ENCODE measurements at regions not wholly inside any gene's neighbourhood (a gene's known extent, or its start where the extent isn't known, plus 50 kb on each side); places are given as distances from the start of the nearest gene placed in this dataset.

- POLR2A ChIA-PET: no interaction called here
These were observed 124.4 kb upstream of the ZNF804B start for GRCh38 chr7:88635149-88635548.

GRCh38 chr7:88629559-88629958 lies 129.9 kb upstream of the ZNF804B start:
- Histone ChIP-seq H3K4me1 (ENCODE audit: control insufficient read depth, insufficient read depth, low read length) (no peaks in the 10 kb centered on the region), H3K27ac (ENCODE audit: extremely low read depth, low read depth, low read length) (no peak overlapping the region), H3K9me3 (ENCODE audit: control insufficient read depth, insufficient read depth, low read depth, low read length) (no peaks in the 10 kb centered on the region), H3K4me3 (ENCODE audit: low read depth, low read length) (no peak overlapping the region), H3K36me3 (ENCODE audit: control insufficient read depth in 2 of 2, insufficient read depth in 1 of 2, low read length in 2 of 2) (no peaks in the 10 kb centered on the region)
- ChIA-PET POLR2A (no interaction called here), CTCF (no interaction called here)
- no peak for TF ChIP-seq ZNF423 (tag by site-specific recombination; IDR thresholded peaks at IDR 0.05)
- no peak for TF ChIP-seq ZNF571 (tag by site-specific recombination; IDR thresholded peaks at IDR 0.05)
- TF ChIP-seq SP2 (tag by site-specific recombination; IDR thresholded peaks at IDR 0.05): no peak
- no peak for TF ChIP-seq ZNF544 (tag by site-specific recombination; IDR thresholded peaks at IDR 0.05)
- no peak for TF ChIP-seq BCL11B (tag by site-specific recombination; IDR thresholded peaks at IDR 0.05; ENCODE audit: low read depth)
- no peak for TF ChIP-seq ZNF202 (tag by site-specific recombination; IDR thresholded peaks at IDR 0.05; ENCODE audit: borderline replicate concordance)
- no peak for TF ChIP-seq ZNF16 (tag by site-specific recombination; IDR thresholded peaks at IDR 0.05; ENCODE audit: low read depth)
- TF ChIP-seq ZNF791 (tag by site-specific recombination; IDR thresholded peaks at IDR 0.05): no peak
- TF ChIP-seq ZEB2 (tag by site-specific recombination; IDR thresholded peaks at IDR 0.05): no peak
- TF ChIP-seq, protein P1, sequence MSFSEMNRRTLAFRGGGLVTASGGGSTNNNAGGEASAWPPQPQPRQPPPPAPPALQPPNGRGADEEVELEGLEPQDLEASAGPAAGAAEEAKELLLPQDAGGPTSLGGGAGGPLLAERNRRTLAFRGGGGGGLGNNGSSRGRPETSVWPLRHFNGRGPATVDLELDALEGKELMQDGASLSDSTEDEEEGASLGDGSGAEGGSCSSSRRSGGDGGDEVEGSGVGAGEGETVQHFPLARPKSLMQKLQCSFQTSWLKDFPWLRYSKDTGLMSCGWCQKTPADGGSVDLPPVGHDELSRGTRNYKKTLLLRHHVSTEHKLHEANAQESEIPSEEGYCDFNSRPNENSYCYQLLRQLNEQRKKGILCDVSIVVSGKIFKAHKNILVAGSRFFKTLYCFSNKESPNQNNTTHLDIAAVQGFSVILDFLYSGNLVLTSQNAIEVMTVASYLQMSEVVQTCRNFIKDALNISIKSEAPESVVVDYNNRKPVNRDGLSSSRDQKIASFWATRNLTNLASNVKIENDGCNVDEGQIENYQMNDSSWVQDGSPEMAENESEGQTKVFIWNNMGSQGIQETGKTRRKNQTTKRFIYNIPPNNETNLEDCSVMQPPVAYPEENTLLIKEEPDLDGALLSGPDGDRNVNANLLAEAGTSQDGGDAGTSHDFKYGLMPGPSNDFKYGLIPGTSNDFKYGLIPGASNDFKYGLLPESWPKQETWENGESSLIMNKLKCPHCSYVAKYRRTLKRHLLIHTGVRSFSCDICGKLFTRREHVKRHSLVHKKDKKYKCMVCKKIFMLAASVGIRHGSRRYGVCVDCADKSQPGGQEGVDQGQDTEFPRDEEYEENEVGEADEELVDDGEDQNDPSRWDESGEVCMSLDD (tag by site-specific recombination; IDR thresholded peaks at IDR 0.05): no peak

More at GRCh38 chr7:88635149-88635548, 124.4 kb upstream of the ZNF804B start:
- TF ChIP-seq SCRT1 (tag by site-specific recombination; IDR thresholded peaks at IDR 0.05; ENCODE audit: borderline replicate concordance) (no peak), ZNF600 (tag by site-specific recombination; IDR thresholded peaks at IDR 0.05) (no peak), YY2 (tag by site-specific recombination; IDR thresholded peaks at IDR 0.05) (no peak), ZSCAN18 (tag by site-specific recombination; IDR thresholded peaks at IDR 0.05) (no peak), ZNF423 (tag by site-specific recombination; IDR thresholded peaks at IDR 0.05) (no peak), ZNF658 (tag by site-specific recombination; IDR thresholded peaks at IDR 0.05) (no peak), ZNF449 (tag by site-specific recombination; IDR thresholded peaks at IDR 0.05) (no peak), OVOL3 (tag by site-specific recombination; IDR thresholded peaks at IDR 0.05) (no peak), ZSCAN30 (tag by site-specific recombination; IDR thresholded peaks at IDR 0.05) (no peak), KLF10 (tag by site-specific recombination; IDR thresholded peaks at IDR 0.05) (no peak), ZEB2 (tag by site-specific recombination; IDR thresholded peaks at IDR 0.05) (no peak), ZNF157 (tag by site-specific recombination; IDR thresholded peaks at IDR 0.05) (no peak), ZNF155 (tag by site-specific recombination; IDR thresholded peaks at IDR 0.05) (no peak), ZNF561 (tag by site-specific recombination; IDR thresholded peaks at IDR 0.05; ENCODE audit: borderline replicate concordance) (no peak), ZNF555 (tag by site-specific recombination; conservative IDR thresholded peaks at IDR 0.05) (no peak), ZNF354C (tag by site-specific recombination; IDR thresholded peaks at IDR 0.05; ENCODE audit: borderline replicate concordance, low read depth) (no peak), ZNF366 (tag by site-specific recombination; conservative IDR thresholded peaks at IDR 0.05) (no peak), ZNF280D (tag by site-specific recombination; IDR thresholded peaks at IDR 0.05) (no peak)
- TF ChIP-seq, protein P2, sequence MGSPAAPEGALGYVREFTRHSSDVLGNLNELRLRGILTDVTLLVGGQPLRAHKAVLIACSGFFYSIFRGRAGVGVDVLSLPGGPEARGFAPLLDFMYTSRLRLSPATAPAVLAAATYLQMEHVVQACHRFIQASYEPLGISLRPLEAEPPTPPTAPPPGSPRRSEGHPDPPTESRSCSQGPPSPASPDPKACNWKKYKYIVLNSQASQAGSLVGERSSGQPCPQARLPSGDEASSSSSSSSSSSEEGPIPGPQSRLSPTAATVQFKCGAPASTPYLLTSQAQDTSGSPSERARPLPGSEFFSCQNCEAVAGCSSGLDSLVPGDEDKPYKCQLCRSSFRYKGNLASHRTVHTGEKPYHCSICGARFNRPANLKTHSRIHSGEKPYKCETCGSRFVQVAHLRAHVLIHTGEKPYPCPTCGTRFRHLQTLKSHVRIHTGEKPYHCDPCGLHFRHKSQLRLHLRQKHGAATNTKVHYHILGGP (tag by site-specific recombination; IDR thresholded peaks at IDR 0.05): no peak
- CTCF ChIA-PET: no interaction called here
- Histone ChIP-seq H3K9me3 (ENCODE audit: control insufficient read depth, insufficient read depth, low read depth, low read length) (no peaks in the 10 kb centered on the region), H3K4me1 (ENCODE audit: control insufficient read depth, insufficient read depth, low read length) (no peaks in the 10 kb centered on the region), H3K27ac (ENCODE audit: extremely low read depth, low read depth, low read length) (no peak overlapping the region), H3K4me3 (ENCODE audit: low read depth, low read length) (no peak overlapping the region), H3K36me3 (ENCODE audit: control insufficient read depth in 2 of 2, insufficient read depth in 1 of 2, low read length in 2 of 2) (no peaks in the 10 kb centered on the region)
